Small intestine (tissue), 7 donors: ENCODE measurements at regions not wholly inside any gene's neighbourhood (a gene's known extent, or its start where the extent isn't known, plus 50 kb on each side); places are given as distances from the start of the nearest gene placed in this dataset.

ENCODE experiments used
- DNase-seq, 2 donors: peaks; one replicate each; pipeline versions ENCODE4 v3.0.0 to v3.0.0-alpha.2; 2013
- FAIRE-seq: peaks from 2 replicates; lab custom pipeline; 2012; peaks lifted over from hg19 to GRCh38; lab: Jason Lieb, UNC
- H3K27ac ChIP-seq, 3 donors: one replicate each; pipeline ENCODE4 v1.5.1; 2013; ENCODE audit warnings: low read length in 2 of 3, mild to moderate bottlenecking in 2 of 3, control low read depth in 1 of 3, inconsistent platforms in 1 of 3, low read depth in 1 of 3, moderate library complexity in 1 of 3
- H3K27me3 ChIP-seq, 3 donors: one replicate each; pipeline ENCODE4 v1.6.1; 2013; ENCODE audit warnings: low read length in 3 of 3, inconsistent platforms in 1 of 3; ENCODE audit not compliant: control insufficient read depth in 3 of 3, insufficient read depth in 3 of 3
- H3K36me3 ChIP-seq, 3 donors: one replicate each; pipeline ENCODE4 v1.6.1; 2013; ENCODE audit warnings: low read length in 3 of 3, inconsistent platforms in 1 of 3, low read depth in 1 of 3, mild to moderate bottlenecking in 1 of 3, moderate library complexity in 1 of 3; ENCODE audit not compliant: control insufficient read depth in 3 of 3, insufficient read depth in 2 of 3
- H3K4me1 ChIP-seq, 3 donors: one replicate each; pipeline ENCODE4 v1.6.1; 2013; ENCODE audit warnings: low read length in 2 of 3, inconsistent platforms in 1 of 3, low read depth in 1 of 3, mild to moderate bottlenecking in 1 of 3, moderate library complexity in 1 of 3; ENCODE audit not compliant: control insufficient read depth in 3 of 3, insufficient read depth in 2 of 3
- H3K4me3 ChIP-seq, 3 donors: one replicate each; pipeline ENCODE4 v1.5.1; 2013; ENCODE audit warnings: low read length in 3 of 3, control low read depth in 1 of 3, inconsistent platforms in 1 of 3, low read depth in 1 of 3, mild to moderate bottlenecking in 1 of 3, moderate library complexity in 1 of 3
- H3K9me3 ChIP-seq, 2 donors: one replicate each; pipeline ENCODE4 v1.6.1; 2013; ENCODE audit warnings: low read depth in 1 of 2, low read length in 1 of 2; ENCODE audit not compliant: control insufficient read depth in 2 of 2, insufficient read depth in 1 of 2
- WGBS, 3 donors: extraction: QIAGEN DNeasy Blood & Tissue Kit; methylation state at CpG; one replicate each; pipeline ENCODE4 v1.1.7; 2013; 5-methylcytosine and 5-hydroxymethylcytosine counted together
- donor health status: healthy with polysubstance abuse.
- donor health status: control.
- donor health status: control.
- donor health status: Bipolar disorder and iron deficiency.
- donor health status: healthy.

GRCh38 chr6:145018027-145018426, 717.3 kb downstream of the EPM2A start:
- FAIRE-seq (no peak), DNase-seq (no peak)
- 78 to 79% (median 78%) methylated on average over 3 of the region's 3 CpGs for WGBS, 3 donors
- Histone ChIP-seq H3K27me3 (no peaks in the 10 kb centered on the region), H3K4me3 (no peak overlapping the region), H3K27ac (no peak overlapping the region), H3K36me3 (no peaks in the 10 kb centered on the region), H3K4me1 (no peaks in the 10 kb centered on the region), H3K9me3 (no peaks in the 10 kb centered on the region)

- WGBS, 3 donors, result 66 to 83% (median 71%) methylated on average over 2 of the region's 2 CpGs
- DNase-seq, result no peak
- H3K36me3 ChIP-seq, result no peaks in the 10 kb centered on the region
- H3K4me1 ChIP-seq, result no peaks in the 10 kb centered on the region
- no peaks in the 10 kb centered on the region for H3K9me3 ChIP-seq
- no peak overlapping the region for H3K4me3 ChIP-seq
- H3K27me3 ChIP-seq, result no peaks in the 10 kb centered on the region
- FAIRE-seq, result no peak
- no peak overlapping the region for H3K27ac ChIP-seq
These were observed 715.2 kb downstream of the EPM2A start for GRCh38 chr6:145020114-145020513.

DNA sequence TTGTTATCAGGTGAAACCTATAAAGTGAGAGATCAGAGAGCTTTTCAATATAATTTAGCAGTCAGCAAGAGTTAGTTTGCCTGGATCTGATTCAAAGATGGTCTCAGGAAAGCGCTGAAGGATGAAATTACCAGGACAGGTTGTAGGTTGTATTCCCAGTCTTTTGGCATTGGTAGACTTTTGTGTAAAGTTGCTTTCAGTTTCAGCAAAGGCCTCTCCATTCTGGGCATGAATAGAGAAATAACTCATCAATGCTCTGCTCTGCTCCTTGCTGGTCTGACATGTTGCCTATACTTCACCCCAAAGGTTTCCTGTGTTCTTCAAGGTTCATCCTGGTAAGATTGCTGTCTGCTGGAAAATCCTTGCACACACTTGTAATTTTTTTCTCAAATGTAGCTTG, 714.8 kb downstream of the EPM2A start:
- DNase-seq, result no peak
- H3K4me3 ChIP-seq, result no peak overlapping the region
- H3K36me3 ChIP-seq, result no peaks in the 10 kb centered on the region
- no peaks in the 10 kb centered on the region for H3K9me3 ChIP-seq
- WGBS, 3 donors, result 89 to 96% (median 93%) methylated on average over 1 of the region's 1 CpG
- no peaks in the 10 kb centered on the region for H3K4me1 ChIP-seq
- no peak for FAIRE-seq
- no peaks in the 10 kb centered on the region for H3K27me3 ChIP-seq
- no peak overlapping the region for H3K27ac ChIP-seq

DNA sequence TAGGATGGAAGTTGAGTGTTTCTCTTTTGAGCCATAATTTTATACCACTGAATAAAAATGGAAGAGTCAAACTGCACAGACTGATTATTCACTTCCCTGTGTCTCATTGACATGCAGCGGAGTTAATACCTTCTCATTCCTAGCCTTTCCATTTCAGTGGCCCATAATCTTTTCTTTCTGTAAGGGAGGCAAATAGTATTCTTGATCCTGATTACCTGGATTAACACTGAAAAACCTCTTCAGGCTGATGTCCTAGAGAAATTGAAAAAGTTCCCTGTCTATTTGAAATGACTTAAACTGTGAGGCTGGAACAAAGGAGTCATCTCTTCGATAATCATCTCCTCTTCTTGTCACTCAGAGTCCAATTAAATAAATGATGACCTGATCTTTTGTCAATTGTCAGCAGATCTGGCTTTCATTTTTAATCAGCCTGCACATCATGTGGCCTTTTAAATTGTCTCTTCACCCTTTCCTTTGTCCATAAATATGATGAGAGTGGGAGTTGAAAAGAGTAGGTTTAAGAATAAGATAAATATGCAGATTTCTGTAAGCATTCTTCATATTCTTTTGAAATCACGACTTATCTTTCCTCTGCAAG, 713.0 kb downstream of the EPM2A start:
- no peaks in the 10 kb centered on the region for H3K4me1 ChIP-seq
- 74 to 80% (median 79%) methylated on average over 3 of the region's 3 CpGs for WGBS, 3 donors
- H3K9me3 ChIP-seq, result no peaks in the 10 kb centered on the region
- H3K27ac ChIP-seq, result no peak overlapping the region
- H3K27me3 ChIP-seq, result no peaks in the 10 kb centered on the region
- no peaks in the 10 kb centered on the region for H3K36me3 ChIP-seq
- FAIRE-seq (no peak), DNase-seq (no peak)
- no peak overlapping the region for H3K4me3 ChIP-seq

- no peak for FAIRE-seq
- DNase-seq, result no peak
These were observed 712.1 kb downstream of the EPM2A start for GRCh38 chr6:145023116-145023726.

DNA sequence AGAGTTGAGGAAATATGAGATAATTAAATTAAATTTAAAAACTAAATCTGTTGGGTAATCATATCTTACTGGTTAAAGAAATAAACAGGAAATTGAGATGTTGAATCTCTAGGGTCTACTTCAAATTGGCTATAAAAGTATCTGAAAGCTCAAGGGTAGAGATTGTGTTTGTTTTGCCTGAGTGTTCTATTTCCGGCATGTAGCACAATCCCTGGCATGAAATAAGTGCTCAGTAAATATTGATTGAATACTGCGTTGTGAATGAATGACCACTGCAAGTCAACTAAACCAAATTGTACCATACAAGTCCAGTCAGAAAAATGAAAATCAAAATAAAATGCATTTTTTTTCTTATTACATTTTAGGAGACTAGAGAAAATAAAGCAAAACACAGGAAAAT, 709.8 kb downstream of the EPM2A start:
- no peaks in the 10 kb centered on the region for H3K36me3 ChIP-seq
- H3K9me3 ChIP-seq, result no peaks in the 10 kb centered on the region
- H3K27ac ChIP-seq, result no peak overlapping the region
- no peaks in the 10 kb centered on the region for H3K4me1 ChIP-seq
- WGBS, 3 donors, result 61 to 84% (median 77%) methylated on average over 2 of the region's 2 CpGs
- FAIRE-seq (no peak), DNase-seq (no peak)
- no peaks in the 10 kb centered on the region for H3K27me3 ChIP-seq
- no peak overlapping the region for H3K4me3 ChIP-seq

More at GRCh38 chr6:145023116-145023726, 712.1 kb downstream of the EPM2A start:
- Histone ChIP-seq H3K36me3 (no peaks in the 10 kb centered on the region), H3K9me3 (no peaks in the 10 kb centered on the region), H3K4me1 (no peaks in the 10 kb centered on the region), H3K27ac (no peak overlapping the region), H3K4me3 (no peak overlapping the region), H3K27me3 (no peaks in the 10 kb centered on the region)
- WGBS, 3 donors, result 77 to 92% (median 85%) methylated on average over 3 of the region's 3 CpGs

GRCh38 chr6:145026267-145026679, 709.0 kb downstream of the EPM2A start:
- H3K9me3 ChIP-seq, result no peaks in the 10 kb centered on the region
- H3K4me1 ChIP-seq, result no peaks in the 10 kb centered on the region
- no peaks in the 10 kb centered on the region for H3K36me3 ChIP-seq
- 17 to 64% (median 27%) methylated on average over 2 of the region's 2 CpGs for WGBS, 3 donors
- no peaks in the 10 kb centered on the region for H3K27me3 ChIP-seq
- DNase-seq (no peak), FAIRE-seq (no peak)
- no peak overlapping the region for H3K27ac ChIP-seq
- no peak overlapping the region for H3K4me3 ChIP-seq

- no peak overlapping the region for H3K27ac ChIP-seq
- H3K4me1 ChIP-seq, result no peaks in the 10 kb centered on the region
- FAIRE-seq, result no peak
- no peaks in the 10 kb centered on the region for H3K36me3 ChIP-seq
- DNase-seq, result peak; percentile 36 to 52
- H3K4me3 ChIP-seq, result no peak overlapping the region
- WGBS, 3 donors, result 40 to 45% (median 42%) methylated on average over 4 of the region's 4 CpGs
- no peaks in the 10 kb centered on the region for H3K9me3 ChIP-seq
- H3K27me3 ChIP-seq, result no peaks in the 10 kb centered on the region
These were observed 707.0 kb downstream of the EPM2A start for GRCh38 chr6:145028144-145028818.
